ENCODE measurements at regions not wholly inside any gene's neighbourhood (a gene's known extent, or its start where the extent isn't known, plus 50 kb on each side); places are given as distances from the start of the nearest gene placed in this dataset.

GRCh38 chrX:69065451-69065850 is 99.8 kb downstream of the PJA1 start:
- H3K36me3 ChIP-seq (replicated peaks in 1 of 2; ENCODE audit: control insufficient read depth in 1 of 2, insufficient read depth in 2 of 2, low read length in 1 of 2): no peaks in the 10 kb centered on the region
- no peak overlapping the region for H3K9ac ChIP-seq
- H3F3A ChIP-seq (replicated peaks; ENCODE audit: insufficient read depth): no peaks in the 10 kb centered on the region
- H3K4me3 ChIP-seq (ENCODE audit: low read depth in 2 of 2, low read length in 1 of 2): no peak overlapping the region
- no peaks in the 10 kb centered on the region for H3K79me2 ChIP-seq (ENCODE audit: insufficient read depth)
- H3K27ac ChIP-seq (ENCODE audit: low read depth in 2 of 2, low read length in 1 of 2): no peak overlapping the region
- H3K4me1 ChIP-seq (ENCODE audit: control insufficient read depth in 1 of 2, insufficient read depth in 2 of 2, low read depth in 1 of 2, low read length in 1 of 2): peaks cover 0 to 24% of the 10 kb centered on the region in 2 experiments; a peak in 1 of 4 replicates
- TF ChIP-seq USF2 (IDR thresholded peaks at IDR 0.05; ENCODE audit: borderline replicate concordance, low read depth, low read length): no peak
- TF ChIP-seq GATA2 (CRISPR knock-in tag; IDR thresholded peaks at IDR 0.05): no peak
- no peak for TF ChIP-seq TCF12 (IDR thresholded peaks at IDR 0.05)
- no peak for TF ChIP-seq RFX5 (IDR thresholded peaks at IDR 0.05; ENCODE audit: low read length)
- no peak for TF ChIP-seq CHD2 (IDR thresholded peaks at IDR 0.05; ENCODE audit: low read length, partially characterized antibody)
- no peak for TF ChIP-seq YY1 (IDR thresholded peaks at IDR 0.05; ENCODE audit: low read depth)
- TF ChIP-seq EZH2phosphoT487 (IDR thresholded peaks at IDR 0.05; ENCODE audit: borderline replicate concordance, low read depth): no peak
- TF ChIP-seq ELF1 (IDR thresholded peaks at IDR 0.05): no peak
- TF ChIP-seq SMC3 (IDR thresholded peaks at IDR 0.05; ENCODE audit: low read depth, low read length): no peak
- TF ChIP-seq, protein P1, sequence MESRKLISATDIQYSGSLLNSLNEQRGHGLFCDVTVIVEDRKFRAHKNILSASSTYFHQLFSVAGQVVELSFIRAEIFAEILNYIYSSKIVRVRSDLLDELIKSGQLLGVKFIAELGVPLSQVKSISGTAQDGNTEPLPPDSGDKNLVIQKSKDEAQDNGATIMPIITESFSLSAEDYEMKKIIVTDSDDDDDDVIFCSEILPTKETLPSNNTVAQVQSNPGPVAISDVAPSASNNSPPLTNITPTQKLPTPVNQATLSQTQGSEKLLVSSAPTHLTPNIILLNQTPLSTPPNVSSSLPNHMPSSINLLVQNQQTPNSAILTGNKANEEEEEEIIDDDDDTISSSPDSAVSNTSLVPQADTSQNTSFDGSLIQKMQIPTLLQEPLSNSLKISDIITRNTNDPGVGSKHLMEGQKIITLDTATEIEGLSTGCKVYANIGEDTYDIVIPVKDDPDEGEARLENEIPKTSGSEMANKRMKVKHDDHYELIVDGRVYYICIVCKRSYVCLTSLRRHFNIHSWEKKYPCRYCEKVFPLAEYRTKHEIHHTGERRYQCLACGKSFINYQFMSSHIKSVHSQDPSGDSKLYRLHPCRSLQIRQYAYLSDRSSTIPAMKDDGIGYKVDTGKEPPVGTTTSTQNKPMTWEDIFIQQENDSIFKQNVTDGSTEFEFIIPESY (IDR thresholded peaks at IDR 0.05; ENCODE audit: borderline replicate concordance, low read depth): no peak
- TF ChIP-seq FOXJ3 (CRISPR knock-in tag; IDR thresholded peaks at IDR 0.05): no peak
- TF ChIP-seq IRF3 (IDR thresholded peaks at IDR 0.05; ENCODE audit: low read depth, low read length): no peak
- no peak for TF ChIP-seq FOSL2 (IDR thresholded peaks at IDR 0.05; ENCODE audit: borderline replicate concordance, low read depth)
- no peak for TF ChIP-seq GABPA (IDR thresholded peaks at IDR 0.05; ENCODE audit: low read depth)
- TF ChIP-seq TEAD4 (IDR thresholded peaks at IDR 0.05; ENCODE audit: borderline replicate concordance, insufficient read depth): no peak
- TF ChIP-seq JUND (IDR thresholded peaks at IDR 0.05): no peak
- no peak for TF ChIP-seq POLR2AphosphoS5 (IDR thresholded peaks at IDR 0.05; ENCODE audit: low read depth, low read length)
- TF ChIP-seq, protein P2, sequence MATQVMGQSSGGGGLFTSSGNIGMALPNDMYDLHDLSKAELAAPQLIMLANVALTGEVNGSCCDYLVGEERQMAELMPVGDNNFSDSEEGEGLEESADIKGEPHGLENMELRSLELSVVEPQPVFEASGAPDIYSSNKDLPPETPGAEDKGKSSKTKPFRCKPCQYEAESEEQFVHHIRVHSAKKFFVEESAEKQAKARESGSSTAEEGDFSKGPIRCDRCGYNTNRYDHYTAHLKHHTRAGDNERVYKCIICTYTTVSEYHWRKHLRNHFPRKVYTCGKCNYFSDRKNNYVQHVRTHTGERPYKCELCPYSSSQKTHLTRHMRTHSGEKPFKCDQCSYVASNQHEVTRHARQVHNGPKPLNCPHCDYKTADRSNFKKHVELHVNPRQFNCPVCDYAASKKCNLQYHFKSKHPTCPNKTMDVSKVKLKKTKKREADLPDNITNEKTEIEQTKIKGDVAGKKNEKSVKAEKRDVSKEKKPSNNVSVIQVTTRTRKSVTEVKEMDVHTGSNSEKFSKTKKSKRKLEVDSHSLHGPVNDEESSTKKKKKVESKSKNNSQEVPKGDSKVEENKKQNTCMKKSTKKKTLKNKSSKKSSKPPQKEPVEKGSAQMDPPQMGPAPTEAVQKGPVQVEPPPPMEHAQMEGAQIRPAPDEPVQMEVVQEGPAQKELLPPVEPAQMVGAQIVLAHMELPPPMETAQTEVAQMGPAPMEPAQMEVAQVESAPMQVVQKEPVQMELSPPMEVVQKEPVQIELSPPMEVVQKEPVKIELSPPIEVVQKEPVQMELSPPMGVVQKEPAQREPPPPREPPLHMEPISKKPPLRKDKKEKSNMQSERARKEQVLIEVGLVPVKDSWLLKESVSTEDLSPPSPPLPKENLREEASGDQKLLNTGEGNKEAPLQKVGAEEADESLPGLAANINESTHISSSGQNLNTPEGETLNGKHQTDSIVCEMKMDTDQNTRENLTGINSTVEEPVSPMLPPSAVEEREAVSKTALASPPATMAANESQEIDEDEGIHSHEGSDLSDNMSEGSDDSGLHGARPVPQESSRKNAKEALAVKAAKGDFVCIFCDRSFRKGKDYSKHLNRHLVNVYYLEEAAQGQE (IDR thresholded peaks at IDR 0.05; ENCODE audit: low read depth, low read length): no peak
- no peak for TF ChIP-seq SIN3A (IDR thresholded peaks at IDR 0.05; ENCODE audit: borderline replicate concordance, low read depth, low read length)
- H3K4me2 ChIP-seq: no peak overlapping the region
- no peak for DNase-seq
- ChIA-PET POLR2A (no interaction called here), CTCF (interaction anchor here (1.2 to 1.7 kb wide), 2 partner anchors 157 to 237 kb away, joined by 3 to 9 read pairs; partner anchors contain the start of gene EFNB1)
- H2AFZ ChIP-seq (ENCODE audit: low read depth): no peak overlapping the region
- H3K9me2 ChIP-seq: no peaks in the 10 kb centered on the region
- H3K27me3 ChIP-seq (ENCODE audit: insufficient read depth): no peaks in the 10 kb centered on the region
- H4K20me1 ChIP-seq (ENCODE audit: insufficient read depth): no peaks in the 10 kb centered on the region
- 50% methylated on average over 1 of the region's 1 CpG for WGBS (ENCODE audit: low lambda C conversion rate)
- H3K9me3 ChIP-seq: no peaks in the 10 kb centered on the region

Measured in SK-N-SH (cell line).